GM18517 (cell line): ENCODE measurements at regions not wholly inside any gene's neighbourhood (a gene's known extent, or its start where the extent isn't known, plus 50 kb on each side); places are given as distances from the start of the nearest gene placed in this dataset.
"Not testable (repeated sequence)": the region's sequence is repeated elsewhere in the genome, so short reads cannot be mapped to it uniquely, and the experiment has no call there.

ENCODE experiments used
- ATAC-seq: cut with Tn5 transposase; IDR thresholded peaks from one replicate; pipeline ENCODE4 v1.9.1; 2021; ENCODE audit warnings: mild to moderate bottlenecking, moderate library complexity; ENCODE audit not compliant: unreplicated experiment

GRCh38 chr4:136007991-136008390, 1524.3 kb downstream of the PCDH18 start:
- ATAC-seq = no peak

DNA sequence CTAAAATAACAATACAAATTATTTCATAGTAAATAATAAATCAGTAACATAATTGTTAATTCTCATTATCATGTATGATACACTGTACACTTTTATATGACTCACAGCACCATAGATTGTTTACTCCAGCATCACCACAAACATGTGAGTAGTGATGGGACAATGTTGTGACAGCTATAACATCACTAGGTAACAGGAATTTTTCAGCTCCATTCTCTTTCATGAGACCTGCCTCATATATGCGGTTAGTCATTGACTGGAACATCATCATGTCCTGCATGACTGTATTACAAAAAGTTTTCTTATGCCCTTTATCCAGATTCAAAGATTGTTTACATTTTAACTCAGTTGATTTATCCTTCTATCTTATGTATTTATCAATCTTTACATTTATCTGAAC, 1530.0 kb downstream of the PCDH18 start:
- no peak for ATAC-seq

- no peak for ATAC-seq
These were observed 1530.5 kb downstream of the PCDH18 start for GRCh38 chr4:136001791-136002190.

GRCh38 chr4:136000246-136000645, 1532.0 kb downstream of the PCDH18 start:
- no peak for ATAC-seq

DNA sequence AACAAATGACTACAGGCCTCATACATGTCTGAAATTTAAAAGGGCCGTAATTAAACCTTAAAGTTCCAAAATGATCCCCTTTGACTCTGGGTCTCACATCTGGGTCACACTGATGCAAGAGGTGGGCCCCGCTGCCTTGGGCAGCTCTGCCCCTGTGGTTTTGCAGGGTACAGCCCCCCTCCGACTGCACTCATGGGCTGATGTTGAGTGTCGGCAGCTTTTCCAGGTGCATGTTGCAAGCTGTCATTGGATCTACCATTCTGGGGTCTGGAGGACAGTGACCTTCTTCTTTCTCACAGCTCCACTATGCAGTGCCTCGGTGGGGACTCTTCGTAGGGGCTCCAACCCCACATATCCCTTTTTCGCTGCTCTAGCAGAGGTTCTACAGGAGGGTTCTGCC, 1537.9 kb downstream of the PCDH18 start:
- no peak for ATAC-seq

DNA sequence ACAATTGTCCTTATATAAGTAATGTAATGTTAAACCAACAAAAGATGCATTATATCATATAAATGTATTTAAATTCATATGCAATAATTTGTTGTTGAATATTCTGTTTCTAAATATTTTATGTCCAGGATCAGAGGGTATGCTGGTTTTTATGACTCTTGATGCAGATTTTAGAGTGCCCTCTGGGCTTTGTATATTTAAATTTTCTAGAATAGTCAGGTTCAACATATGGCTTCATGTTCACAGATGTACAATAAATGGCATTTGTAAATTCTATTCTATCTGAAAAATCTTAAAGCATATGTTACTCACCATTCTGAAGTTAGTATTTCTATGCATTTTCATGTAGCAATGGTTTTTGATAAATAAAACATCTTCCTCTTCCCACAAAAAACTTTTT, 1555.4 kb downstream of the PCDH18 start:
- ATAC-seq = no peak

- ATAC-seq = no peak
These were observed 1565.4 kb downstream of the PCDH18 start for GRCh38 chr4:135966936-135967335.

GRCh38 chr4:135963009-135963408, 1569.3 kb downstream of the PCDH18 start:
- ATAC-seq = no peak

DNA sequence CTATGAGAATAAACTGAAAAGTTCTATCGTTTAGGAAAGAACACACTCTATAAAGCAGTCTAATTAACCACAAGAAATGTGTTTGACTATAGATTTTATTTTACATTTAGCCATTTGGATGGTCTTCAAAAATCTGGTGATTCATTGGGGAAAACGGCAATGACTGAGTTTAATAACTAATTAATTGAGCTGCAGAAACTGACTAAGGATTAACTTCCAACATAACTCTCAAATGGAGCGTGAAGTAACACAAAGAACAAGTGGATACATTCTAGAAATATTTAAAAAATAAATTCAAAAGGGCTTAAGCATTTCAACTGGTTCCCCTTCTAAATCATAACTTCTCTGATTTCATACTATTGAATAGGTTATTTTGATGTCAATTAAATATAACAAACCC, 1582.4 kb downstream of the PCDH18 start:
- no peak for ATAC-seq

- no peak for ATAC-seq
These were observed 1583.5 kb downstream of the PCDH18 start for GRCh38 chr4:135948797-135949196.

DNA sequence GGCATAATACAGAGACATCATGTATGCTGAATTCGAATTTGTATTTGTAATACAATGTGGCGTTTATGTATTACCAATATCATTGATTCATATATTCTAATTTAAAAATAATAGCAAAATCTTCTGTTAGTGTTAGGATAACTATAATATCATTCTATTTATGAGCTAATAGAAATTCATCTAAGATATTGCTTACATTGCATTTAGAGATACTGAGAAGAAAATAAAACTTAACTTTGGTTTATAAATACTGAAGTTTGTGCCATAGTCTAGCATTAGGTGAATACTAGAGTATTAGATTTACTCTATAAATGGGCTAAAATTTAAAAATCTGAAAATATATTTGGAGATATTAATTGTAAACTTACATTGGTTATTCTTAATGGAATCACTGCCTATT, 1590.6 kb downstream of the PCDH18 start:
- ATAC-seq = no peak

- ATAC-seq = no peak
These were observed 1598.3 kb downstream of the PCDH18 start for GRCh38 chr4:135934026-135934425.

- no peak for ATAC-seq
These were observed 1604.6 kb downstream of the PCDH18 start for GRCh38 chr4:135927651-135928050.

DNA sequence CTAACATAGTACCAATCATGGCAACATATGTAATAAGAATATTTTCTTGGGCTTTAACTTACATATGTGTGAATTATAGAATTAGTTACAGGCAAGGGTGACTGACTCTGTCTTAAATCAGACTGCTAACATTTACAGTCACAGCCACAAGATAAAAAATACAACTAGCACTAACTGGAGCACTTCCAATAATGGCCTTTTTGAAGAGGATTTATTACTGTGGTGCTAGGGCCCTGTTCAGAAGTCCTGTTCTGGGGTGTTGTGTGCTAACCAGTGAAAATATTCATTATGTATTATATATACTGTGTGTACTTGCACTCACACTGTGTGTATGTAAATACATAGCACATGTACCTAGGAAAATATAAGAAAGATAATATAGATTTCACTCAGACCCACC, 1611.2 kb downstream of the PCDH18 start:
- no peak for ATAC-seq

DNA sequence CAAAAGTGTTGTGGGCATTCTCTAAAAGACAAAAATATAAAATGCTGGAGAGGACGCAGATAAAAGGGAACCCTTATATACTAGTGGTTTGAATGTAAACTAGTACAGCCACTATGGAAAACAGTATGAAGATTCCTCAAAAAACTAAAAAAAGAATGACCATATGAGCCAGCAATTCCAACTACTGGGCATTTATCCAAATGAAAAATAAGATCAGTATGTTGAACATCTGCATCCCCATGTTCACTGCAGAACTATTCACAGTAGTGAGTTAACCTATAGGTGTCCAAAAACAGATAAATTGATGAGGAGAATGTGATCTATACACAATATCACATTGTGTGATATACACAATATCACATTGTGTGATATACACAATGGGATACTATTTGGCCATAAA, 1615.3 kb downstream of the PCDH18 start:
- no peak for ATAC-seq

GRCh38 chr4:135900956-135901355, 1631.3 kb downstream of the PCDH18 start:
- no peak for ATAC-seq

DNA sequence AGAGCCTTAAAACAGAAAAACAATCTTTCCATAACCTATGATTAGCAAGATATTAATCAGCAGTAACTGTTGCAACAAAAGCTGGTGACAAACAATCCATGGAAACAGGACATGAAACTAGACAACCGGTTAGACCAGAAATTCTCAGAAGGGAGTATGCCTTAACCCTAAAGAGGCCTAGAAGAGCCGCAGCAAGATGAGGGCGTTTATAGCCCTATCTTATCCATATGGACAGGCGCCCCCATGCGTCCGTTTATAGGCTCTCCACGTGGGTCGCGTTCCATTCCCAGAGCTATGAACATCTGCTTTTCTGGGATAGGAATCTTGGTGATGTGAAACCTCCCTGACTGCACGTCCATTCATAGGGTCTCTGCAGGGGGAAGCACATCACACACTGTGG, 1662.7 kb upstream of the PABPC4L start:
- not testable (repeated sequence) for ATAC-seq

GRCh38 chr4:135840781-135841180, 1639.2 kb upstream of the PABPC4L start:
- no peak for ATAC-seq

- no peak for ATAC-seq
These were observed 1638.1 kb upstream of the PABPC4L start for GRCh38 chr4:135839712-135840111.

- ATAC-seq = no peak
These were observed 1637.3 kb upstream of the PABPC4L start for GRCh38 chr4:135838889-135839288.

DNA sequence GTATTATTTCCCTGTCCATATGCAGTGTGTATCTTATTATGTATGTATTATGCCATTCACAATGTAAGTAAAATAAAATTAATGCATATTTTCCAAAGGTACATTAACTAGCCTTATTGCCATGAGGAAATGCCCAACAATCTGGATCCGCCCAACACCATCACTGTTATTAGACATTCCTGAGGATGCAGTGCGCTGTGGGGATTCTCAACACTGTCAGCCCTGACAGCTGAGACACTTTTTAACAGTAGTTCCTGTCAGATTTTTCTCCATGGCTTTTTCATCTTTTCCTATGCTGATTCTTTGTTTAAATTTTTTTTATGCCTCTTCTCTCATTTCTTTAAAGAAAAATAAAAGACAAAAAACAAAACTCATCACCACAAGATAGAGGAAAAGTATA, 1632.9 kb upstream of the PABPC4L start:
- ATAC-seq = no peak

DNA sequence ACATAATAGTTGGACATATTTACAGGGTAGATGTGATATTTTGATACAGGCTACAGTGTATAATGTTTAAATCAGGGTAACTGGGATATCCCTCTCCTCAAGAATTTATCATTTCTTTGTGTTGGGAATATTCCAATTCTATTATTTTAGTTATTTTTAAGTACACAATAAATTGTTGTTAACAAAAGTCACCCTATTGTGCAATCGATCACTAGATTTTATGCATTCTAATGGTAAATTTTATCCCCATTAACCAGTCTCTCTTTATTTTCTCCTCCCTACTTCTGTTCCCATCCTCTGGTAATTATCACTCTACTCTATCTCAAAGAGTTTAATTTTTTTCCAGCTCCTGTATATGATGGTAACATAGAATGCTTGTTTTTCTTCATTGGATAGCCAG, 1631.9 kb upstream of the PABPC4L start:
- ATAC-seq = no peak

GRCh38 chr4:135824759-135825296, 1623.2 kb upstream of the PABPC4L start:
- no peak for ATAC-seq

GRCh38 chr4:135804785-135805184, 1603.2 kb upstream of the PABPC4L start:
- ATAC-seq = no peak
